PC-3 (cell line): ENCODE measurements at regions not wholly inside any gene's neighbourhood (a gene's known extent, or its start where the extent isn't known, plus 50 kb on each side); places are given as distances from the start of the nearest gene placed in this dataset.

Experiments
- EZH2 ChIP-seq: fragments of 300-600 bp; sonication (generic); IDR thresholded peaks from one replicate; pipeline ENCODE4 v1.6.1; 2017; ENCODE audit warnings: antibody characterized with exemption, mild to moderate bottlenecking, low read length; ENCODE audit not compliant: unreplicated experiment
- TF ChIP-seq, protein P1 (sequence below): fragments of 300-600 bp; sonication (generic); conservative IDR thresholded peaks from 2 replicates; pipeline ENCODE4 v1.5.1; 2017; ENCODE audit warnings: antibody characterized with exemption, low read depth, mild to moderate bottlenecking, low read length

DNA sequence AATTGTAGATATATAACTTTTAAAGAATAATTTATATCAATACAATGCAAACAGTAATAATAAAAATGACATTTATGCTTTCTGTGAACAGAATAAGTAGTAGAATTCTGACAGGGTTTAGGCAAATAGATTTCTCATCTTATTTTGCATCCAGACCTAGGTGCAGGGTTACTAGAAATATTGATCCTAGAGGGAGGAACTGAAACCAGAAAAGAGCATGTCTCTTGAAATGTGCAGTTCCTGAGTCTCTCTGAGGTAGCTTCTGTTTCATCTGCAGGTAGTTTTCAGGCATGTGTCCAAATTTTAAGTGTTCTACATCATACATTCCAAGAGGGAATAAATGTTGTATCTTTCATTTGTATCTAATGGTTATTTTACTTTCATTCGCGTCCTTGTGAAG is 631.9 kb upstream of the ADGRL4 start:
- TF ChIP-seq, protein P1, sequence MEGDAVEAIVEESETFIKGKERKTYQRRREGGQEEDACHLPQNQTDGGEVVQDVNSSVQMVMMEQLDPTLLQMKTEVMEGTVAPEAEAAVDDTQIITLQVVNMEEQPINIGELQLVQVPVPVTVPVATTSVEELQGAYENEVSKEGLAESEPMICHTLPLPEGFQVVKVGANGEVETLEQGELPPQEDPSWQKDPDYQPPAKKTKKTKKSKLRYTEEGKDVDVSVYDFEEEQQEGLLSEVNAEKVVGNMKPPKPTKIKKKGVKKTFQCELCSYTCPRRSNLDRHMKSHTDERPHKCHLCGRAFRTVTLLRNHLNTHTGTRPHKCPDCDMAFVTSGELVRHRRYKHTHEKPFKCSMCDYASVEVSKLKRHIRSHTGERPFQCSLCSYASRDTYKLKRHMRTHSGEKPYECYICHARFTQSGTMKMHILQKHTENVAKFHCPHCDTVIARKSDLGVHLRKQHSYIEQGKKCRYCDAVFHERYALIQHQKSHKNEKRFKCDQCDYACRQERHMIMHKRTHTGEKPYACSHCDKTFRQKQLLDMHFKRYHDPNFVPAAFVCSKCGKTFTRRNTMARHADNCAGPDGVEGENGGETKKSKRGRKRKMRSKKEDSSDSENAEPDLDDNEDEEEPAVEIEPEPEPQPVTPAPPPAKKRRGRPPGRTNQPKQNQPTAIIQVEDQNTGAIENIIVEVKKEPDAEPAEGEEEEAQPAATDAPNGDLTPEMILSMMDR: no peak
- no peak for TF ChIP-seq EZH2
